ENCODE measurements at regions not wholly inside any gene's neighbourhood (a gene's known extent, or its start where the extent isn't known, plus 50 kb on each side); places are given as distances from the start of the nearest gene placed in this dataset.

DNA sequence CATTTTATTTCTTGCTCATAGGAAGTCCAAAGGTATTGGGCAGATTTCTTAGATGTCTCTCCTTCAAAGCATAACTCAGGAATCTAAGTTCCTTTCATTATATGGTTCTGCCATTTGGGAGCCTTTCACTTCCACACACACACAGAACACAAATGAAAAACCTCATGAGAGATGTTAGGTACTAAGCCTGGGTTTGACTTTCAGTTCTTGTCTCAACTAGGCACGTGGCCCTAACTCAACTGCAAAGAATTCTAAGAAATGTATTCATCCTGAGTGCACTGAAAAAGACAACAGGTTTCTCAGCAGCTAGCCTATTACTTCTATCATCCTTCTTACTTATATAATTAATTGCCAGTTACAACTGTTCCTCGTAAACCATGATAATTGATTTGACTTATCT, 190.0 kb upstream of the SAMSN1 start:
- TF ChIP-seq E2F4 (CRISPR knock-in tag; IDR thresholded peaks at IDR 0.05; ENCODE audit: low read depth) (no peak), POLR2A (conservative IDR thresholded peaks at IDR 0.05) (no peak), ZNF184 (CRISPR knock-in tag; IDR thresholded peaks at IDR 0.05) (no peak), ZNF766 (CRISPR knock-in tag; conservative IDR thresholded peaks at IDR 0.05) (no peak), CTCF (IDR thresholded peaks at IDR 0.05 in 2 of 3, conservative IDR thresholded peaks at IDR 0.05 in 1 of 3; ENCODE audit: insufficient read depth in 2 of 3, low read depth in 1 of 3, low read length in 3 of 3) (no peak), ETS2 (tag; IDR thresholded peaks at IDR 0.05; ENCODE audit: borderline replicate concordance, poor library complexity, severe bottlenecking) (no peak), TEAD4 (IDR thresholded peaks at IDR 0.05; ENCODE audit: low read length) (no peak), TEAD4 (CRISPR knock-in tag; IDR thresholded peaks at IDR 0.05; ENCODE audit: borderline replicate concordance) (no peak), RFX5 (IDR thresholded peaks at IDR 0.05; ENCODE audit: low read depth, low read length) (no peak), ZNF175 (CRISPR knock-in tag; IDR thresholded peaks at IDR 0.05; ENCODE audit: low read depth) (no peak), CAMTA2 (CRISPR knock-in tag; conservative IDR thresholded peaks at IDR 0.05) (no peak)

Data from K562 (cell line).